SK-N-DZ (cell line): ENCODE measurements at regions not wholly inside any gene's neighbourhood (a gene's known extent, or its start where the extent isn't known, plus 50 kb on each side); places are given as distances from the start of the nearest gene placed in this dataset.

ENCODE experiments used
- DNase-seq: peaks from one replicate; pipeline ENCODE4 v3.0.0-alpha.2; 2015; ENCODE audit warnings: low spot score

DNA sequence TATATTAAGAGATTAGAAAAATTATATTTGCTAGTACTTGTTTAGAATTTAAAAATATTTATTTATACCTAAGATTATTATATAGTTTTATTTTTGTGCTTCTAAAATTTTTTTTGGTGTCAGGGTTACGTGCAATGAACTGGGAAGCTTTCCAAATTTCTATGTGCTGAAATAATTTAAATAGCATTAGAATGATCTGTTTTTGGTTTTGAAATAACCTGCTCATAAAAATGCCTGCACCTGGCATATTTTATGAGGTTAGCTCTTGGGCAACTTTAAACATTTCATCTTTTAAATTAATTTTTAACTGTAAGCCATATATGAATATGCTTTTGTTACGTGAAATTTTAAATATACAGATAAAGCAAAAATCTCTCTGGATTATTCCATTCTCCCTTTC lies 482.5 kb downstream of the GLRX3 start:
- DNase-seq, result no peak

DNA sequence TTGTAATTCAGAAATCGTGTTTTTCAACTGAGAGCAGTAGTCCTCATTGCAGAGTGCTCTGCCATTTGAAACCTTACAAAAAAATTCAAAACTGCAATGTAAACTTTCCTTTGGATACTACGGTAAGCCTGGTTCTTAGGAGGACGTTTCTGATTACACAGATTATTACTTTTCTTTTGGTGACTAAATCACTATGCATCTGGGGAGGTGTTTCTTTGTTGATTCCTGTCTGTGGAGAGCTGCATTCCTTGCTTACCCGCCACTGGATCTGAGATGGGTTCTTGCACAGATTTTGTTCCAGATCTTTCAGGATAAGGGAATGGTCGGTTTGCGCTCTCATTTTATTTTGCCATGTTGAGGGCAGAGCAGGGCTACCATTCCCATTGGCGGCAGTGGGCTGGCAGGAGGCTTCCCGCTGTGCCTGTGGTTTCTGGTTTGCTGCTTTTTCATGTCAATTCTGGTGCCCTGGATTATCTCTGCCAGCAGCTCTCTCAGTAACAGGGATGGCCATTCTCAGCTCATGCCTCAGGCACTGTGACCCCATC lies 485.1 kb downstream of the GLRX3 start:
- DNase-seq, result no peak

DNA sequence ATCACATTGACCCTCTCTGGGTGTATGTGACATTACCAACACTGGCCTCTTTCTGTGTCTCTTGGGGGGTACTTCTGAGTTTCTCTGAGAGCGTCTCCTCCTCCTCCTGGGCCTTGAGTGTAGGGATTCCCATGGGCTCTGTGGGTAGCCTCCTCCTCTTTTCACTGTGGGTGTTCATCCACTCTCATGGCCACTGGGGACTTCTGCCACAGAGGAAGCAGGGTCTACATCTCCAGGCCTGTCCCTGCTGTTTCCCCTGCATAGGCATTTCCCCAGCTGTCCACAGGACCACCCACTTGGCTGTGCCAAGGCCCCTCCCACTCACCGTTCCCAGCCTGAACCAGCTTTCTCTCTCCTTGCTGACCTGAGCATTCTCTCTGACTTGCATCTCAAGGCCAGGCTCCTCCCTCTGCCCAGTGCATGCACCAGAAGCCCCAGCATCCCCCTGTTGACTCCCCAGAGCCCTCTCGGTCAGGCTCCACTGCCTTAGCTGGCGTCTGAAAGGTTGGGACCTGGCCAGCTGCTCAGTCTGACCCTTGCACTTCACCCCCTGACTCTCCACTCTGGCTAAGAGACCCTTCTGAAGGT lies 487.6 kb downstream of the GLRX3 start:
- DNase-seq, result no peak

DNA sequence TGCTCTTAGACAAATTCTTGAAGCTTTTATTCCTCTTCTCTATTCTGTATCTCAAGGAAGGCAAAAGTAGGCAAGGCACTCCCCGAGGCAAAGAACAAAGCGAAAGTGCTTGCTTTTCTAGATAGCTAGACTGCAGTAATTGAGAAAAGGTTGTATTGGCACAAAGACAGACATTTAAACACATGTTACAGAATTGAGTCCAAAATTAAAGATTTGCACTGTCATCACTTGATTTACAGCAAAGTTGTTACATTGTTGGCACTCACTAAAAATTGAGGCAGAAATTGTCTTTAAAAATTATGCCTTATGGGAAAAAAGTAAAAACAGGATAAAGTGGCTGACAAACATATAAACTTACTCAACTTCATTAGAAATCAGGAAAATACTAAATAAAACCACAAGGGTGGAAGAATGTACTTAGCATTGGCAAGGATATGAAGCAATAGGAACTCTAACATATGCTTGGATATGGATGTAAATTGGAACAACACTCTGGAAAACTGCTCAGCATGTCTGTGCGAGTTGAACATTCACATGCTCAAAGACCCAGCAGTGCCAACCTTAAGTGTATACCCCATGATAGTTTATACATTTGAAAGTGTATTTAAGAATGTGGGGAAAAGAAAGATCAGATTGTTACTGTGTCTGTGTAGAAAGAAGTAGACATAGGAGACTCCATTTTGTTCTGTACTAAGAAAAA lies 491.3 kb downstream of the GLRX3 start:
- no peak for DNase-seq

DNA sequence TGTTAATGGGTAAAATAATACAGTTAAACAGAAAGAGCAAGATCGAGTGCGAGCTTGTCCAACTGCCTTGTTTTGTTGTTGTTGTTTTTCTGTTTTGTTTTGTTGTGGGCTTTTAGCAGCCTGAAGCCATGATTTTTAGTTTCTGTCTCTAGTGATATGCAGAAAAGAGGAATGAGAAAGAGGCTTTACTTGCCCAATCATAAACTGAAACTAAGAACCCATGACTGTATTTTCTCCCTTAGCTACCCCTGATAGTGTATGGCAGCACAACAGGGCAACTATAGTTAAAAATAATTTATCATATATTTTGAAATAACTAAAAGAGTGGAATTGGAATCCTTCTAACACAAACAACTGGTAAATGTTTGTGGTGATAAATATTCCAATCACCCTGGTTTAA lies 493.9 kb downstream of the GLRX3 start:
- no peak for DNase-seq

DNA sequence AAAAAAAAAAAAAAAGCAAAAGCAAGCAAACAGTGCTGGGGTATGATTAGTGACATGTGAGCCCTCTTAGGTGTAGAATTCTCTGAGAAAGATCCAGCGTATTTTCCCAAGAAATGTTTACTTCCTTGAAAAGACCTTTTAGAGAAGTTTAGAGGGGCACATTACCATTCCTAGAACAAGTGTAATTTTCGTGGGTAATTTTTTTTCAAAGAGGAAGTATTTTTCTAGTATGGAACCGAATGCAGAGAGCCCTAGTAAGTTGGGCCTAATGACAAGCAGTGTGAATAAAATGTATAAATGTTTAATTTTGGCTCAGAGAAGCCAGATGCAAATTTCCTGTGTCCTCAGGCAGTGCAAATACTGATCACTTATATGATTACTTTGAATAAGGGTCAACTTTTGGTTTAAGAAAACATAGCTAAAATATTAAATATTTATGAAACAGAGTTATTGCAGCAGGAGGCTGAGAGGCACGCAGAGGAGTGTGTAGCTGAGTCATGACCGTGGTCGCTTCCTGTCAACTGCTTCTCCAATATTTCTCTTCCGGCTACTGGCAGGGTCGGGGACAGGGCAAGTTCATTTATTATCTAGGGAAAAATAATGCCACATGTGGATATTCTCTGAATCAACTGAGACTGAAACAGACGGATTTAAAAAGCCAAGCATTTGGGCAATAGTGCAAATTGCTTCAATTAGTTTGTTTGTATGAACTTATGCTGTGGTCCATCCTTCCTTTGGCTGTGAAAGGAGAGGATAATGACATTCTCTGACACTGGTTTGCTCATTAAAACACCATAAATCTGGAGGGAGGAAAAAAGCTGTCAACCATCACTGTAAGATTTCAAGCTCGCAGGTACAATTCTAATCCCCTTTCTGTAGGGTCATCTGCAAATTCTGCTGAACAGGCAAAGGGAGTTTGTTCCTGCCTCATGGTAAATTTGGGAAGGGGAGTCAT lies 495.2 kb downstream of the GLRX3 start:
- DNase-seq, result no peak

DNA sequence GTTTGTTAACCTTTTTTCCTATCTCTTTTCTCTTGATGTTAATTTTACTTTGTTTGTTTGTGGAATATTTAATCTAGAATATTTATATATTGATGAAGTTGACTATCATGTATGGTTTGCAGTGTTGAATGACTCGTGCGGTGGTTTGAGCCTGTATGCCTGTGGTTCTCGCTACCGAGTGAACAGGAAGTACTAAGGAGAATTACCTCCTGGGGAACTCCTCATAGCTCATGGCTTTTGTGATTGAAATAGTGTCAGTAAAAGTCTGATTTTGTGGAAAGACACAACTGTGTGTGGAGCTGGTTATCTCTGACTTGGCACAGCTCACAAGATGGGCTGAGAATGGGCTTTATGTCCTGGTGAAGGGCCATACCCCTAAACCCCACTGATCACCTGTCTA lies 498.6 kb downstream of the GLRX3 start:
- DNase-seq, result no peak

DNA sequence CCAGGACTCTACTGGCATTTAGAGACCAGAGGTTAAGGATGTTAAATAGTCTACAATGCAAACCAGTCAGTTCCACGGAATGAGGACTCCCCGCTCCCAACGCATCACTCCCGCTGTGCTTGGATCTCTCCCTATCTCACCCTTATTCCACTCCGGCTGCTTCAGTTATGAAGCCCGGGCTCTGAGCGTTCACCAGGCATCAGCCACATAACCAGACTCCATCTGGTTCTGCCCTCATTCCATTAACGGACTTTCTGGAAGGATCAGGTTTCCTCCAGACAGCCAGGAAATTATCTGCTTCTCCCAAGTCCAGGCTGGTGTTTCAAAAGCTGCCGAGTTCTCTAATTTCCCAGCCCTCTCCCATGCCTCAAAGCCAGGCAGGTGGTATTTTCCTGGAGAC lies 499.3 kb downstream of the GLRX3 start:
- DNase-seq, result peak; percentile 11

DNA sequence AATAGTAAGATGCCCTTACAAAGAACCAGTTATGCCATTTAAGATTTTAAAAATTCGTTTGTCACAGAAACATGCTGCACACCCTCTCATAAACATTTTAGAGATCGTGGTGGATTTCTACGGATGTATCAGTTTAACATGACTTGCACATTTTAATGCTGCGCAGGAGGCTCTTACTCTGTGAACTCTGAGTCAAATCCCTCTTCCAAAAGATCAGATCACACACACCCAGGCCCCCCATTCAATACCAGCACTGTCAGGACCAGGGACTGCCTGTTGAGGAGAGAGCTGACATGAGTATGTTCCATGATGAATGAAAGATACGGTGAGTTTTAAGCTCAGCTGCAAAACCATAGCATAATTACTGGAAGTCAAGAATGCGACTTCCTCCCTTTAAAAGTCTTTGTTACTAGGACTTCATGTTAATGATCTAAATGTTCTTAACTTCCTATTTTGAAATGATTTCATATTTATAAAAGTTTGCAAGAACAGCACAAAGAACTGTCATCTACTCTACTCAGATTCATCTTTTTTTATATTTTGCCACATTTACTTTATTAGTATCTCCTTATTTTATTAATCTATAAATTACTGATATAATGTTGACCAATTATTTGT lies 500.2 kb downstream of the GLRX3 start:
- DNase-seq, result no peak

DNA sequence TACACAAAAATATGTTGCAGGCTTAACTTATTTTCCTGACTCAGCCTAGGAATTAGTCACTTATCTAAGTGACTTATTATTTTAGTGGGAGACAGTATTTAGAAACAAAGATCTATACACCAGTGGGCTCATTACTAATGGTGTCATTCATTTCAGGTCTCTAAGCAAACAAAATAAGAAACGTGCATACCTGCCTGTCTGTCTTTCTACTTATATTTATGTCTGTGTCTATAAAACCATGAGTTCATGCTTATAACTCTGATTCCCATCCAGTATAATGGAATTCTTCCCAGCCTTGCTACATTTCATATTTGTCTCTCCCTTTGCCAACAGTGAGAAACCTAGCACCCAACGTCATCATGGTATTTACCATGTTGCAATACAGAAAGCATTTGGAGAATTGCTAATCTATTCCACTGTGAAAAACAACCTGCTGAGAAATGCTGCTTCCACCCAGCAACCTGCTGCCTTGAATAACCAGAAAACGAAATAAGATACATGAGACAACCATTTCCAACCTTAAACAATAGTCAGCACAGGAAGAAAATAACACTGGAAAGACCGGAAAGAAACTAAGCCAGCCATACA lies 501.0 kb downstream of the GLRX3 start:
- DNase-seq, result no peak

DNA sequence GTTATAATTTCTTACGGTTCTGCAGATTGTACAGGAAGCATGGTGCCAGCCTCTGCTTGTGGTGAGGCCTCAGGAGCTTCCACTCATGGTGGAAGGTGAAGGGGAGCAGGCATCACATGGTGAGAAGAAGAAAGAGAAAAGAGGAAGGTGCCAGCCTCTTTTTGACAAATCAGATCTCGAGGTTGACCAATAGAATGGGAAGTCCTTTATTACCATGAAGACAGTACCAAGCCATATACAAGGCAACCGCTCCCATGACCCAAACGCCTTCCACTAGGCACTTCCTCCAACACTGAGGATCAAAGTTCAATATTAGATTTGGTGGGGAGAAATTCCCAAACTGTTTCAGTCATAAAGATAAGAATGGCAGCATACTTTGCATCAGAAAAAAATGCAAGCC lies 502.8 kb downstream of the GLRX3 start:
- no peak for DNase-seq

DNA sequence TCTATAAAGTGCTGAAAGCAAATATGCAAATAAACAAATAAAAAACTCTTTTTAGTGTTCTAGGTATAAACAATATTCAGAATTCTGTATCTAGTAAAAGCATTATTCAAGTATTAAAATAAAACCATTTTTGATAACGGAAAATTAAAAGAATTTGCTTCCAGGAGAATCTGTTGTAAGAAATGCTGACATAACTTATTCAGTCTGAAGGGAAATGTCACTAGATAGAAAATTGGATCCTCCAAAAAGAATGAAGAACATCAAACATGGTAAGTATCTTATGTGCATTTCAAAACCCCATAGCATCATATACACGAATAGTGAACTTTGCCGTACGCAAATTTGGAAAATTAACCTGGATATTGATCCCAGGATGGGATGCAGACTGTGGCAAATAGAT lies 506.7 kb downstream of the GLRX3 start:
- no peak for DNase-seq

DNA sequence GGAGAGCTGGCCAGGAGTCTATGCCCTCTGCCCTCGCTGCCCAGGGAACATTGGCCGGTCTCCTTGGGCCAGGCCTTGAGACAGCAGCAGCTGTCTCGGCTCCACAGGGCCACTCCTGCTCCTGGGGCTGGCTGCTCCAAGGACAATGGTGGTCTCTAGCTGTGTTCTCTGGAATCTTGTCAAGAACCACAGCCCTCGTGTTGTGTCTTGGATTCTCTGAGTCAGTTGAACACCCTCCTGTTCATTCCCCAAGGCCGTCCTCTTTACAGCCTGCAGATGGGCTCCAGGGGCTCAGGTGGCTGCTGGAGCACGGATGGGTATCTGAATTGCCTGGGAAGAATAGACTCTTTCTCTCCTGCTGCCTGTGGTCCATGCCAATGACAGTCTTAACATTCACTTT lies 511.1 kb downstream of the GLRX3 start:
- DNase-seq, result no peak

DNA sequence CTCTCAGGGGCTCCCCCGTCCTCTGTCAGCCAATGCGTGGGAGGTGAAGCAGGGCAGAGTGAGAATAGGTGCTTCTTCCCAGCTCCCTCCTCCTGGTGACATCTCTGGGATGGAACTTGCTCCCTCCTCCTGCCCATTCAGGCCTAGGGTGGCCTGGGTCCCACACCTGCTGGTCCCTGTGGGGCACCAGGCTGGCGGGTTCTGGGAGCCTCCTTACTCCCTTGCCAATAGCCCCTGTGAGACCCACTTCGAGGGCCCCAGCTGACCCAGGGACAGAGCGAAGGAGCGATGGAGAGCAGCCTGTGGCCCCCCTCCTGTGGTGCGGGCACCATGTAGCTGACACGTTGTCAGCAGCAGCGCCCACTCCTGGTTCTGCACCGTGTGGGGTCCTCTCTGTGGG lies 512.6 kb downstream of the GLRX3 start:
- no peak for DNase-seq

DNA sequence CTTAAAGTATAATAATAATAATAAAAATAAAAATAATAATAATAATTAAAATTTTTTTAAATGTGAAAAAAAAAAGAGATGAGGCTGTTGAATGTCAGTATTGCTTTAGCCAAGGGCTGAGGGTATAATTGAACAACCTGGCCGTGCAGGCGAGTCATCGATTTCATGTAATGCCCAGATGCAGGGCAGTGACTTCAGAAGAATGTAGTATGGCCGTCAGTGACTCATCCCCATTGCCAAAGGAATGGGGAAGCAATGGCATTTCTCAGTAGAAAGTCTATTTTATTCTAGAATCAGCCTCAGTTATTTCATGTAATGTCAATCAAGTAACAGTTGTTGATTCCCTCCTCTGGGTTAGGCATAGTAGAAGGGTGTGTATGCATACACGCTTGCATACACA lies 516.4 kb downstream of the GLRX3 start:
- DNase-seq, result no peak

DNA sequence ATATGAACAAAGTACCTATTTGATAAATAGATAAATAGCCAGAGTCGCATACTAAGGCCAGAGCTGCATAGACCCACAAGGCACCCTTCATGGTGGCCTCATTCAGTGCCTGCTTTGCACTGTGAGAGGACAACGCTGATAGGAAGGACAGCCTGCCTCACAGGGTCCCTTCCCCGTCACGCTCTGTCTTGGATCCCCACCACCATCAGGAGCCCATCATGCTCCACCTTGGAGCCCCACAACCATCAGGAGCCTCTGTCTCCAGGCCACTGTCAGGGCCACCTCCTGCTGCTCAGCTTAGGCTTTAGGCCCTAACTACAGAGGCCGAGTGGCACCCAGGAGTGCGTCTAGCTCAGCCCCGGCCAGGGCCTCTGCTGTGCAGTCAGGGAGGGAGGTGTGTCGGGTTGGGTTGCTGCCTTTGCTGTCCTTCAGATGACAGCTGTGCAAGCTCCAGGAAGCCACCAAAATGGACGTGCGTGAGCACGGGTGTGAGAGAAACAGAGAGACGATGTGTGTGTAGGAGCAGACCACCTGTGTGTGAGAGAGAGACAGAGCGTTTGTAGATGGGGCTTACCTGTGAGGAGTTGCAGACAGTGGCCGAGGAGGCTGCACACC lies 516.9 kb downstream of the GLRX3 start:
- DNase-seq, result no peak

DNA sequence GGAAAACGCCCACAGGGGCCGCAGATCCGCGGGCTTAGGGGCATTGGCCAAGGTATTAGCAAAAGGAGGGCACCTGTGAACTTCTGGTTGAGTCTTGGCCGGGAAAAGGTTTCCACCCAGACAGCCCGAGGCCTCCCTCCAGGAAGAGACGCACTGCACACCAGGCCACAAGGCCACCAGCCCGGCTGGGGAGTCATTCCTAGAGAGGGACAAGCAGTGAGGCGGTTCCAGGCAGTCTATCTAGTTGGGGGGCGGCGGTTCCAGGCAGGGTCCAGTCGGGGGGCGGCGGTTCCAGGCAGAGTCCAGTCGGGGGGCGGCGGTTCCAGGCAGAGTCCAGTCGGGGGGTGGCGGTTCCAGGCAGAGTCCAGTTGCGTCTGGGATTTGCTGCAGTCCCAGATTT lies 518.5 kb downstream of the GLRX3 start:
- no peak for DNase-seq

DNA sequence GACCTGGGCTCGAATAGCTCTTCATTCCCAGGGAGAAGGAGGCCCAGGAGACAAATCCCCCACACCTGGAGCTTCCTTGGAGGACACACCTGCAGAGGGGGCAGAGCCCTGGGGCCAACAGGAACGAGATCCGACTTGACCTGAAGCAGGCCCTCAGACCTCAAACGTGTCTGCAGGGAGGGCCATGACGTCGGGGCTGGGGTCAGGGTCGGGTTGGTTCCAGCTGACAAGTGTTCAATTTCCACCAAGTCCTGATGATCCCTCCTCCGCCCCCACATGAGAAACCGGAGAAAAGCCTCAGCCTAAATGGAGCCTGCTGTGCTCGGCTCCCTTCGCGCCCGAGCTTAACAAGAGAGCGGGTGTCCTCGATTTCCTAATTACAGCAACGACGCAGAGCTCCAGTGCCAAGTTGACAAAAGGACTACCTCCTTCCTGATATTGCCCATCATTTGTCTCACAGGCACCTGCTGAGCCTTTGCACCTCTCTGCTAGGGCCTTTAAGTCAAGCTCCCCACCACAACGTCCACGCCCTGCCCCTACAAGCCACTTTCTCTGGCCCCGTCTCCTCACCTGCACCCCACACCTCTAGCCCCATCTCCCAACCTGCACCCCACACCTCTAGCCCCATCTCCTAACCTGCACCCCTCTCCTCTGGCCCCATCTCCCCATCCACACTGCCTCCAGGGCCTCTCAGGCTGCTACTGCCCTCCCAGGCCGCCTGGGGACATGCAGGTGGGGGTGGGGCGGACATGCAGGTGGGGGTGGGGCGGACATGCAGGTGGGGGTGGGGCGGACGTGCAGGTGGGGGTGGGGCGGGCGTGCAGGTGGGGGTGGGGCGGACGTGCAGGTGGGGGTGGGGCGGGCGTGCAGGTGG lies 519.4 kb downstream of the GLRX3 start:
- DNase-seq, result no peak

DNA sequence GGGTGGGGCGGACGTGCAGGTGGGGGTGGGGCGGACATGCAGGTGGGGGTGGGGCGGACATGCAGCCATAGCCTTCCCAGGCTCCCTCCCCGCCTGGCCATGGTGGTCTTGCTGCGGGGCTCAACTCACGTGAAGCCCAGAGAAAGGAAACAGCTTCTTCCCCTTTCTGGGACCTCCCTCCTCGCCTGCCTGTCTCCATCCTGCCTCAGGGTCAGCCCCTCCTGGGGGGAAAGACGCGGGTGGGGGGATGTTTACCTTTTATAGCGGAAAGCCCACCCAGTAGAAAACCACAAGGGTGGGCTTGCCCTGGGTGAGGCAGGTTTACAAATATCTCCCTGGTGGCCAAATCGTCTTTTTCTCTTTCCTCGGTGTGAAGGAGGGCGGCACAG lies 520.0 kb downstream of the GLRX3 start:
- DNase-seq, result no peak

DNA sequence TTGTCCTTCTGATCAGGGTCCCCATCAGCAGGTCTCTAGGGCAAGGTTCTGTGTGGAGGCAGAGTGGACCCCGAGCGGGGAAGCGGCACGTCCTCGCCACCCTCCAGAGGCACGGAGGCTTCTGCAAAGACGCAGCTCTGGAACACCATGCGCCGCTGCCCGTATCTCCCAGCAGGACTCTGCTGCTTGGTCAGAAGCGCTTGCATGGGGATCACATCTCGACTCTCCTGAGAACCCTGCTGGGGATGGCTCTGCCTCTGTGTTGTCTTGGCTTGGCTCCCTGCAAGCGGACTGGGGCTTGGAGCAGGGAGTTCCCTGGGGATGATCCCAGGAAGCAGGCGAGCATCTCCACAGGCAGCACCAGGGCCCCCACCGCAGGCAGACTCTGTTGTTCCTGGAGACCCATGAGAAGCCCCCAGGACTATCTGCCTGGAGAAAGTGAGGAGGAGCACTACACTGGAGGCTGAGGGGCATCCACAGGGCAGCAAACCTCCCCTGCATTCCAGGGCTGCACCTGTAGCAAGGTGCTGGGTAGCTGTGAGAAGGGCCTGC lies 520.5 kb downstream of the GLRX3 start:
- no peak for DNase-seq
